ENCODE measurements at regions not wholly inside any gene's neighbourhood (a gene's known extent, or its start where the extent isn't known, plus 50 kb on each side); places are given as distances from the start of the nearest gene placed in this dataset.

DNA sequence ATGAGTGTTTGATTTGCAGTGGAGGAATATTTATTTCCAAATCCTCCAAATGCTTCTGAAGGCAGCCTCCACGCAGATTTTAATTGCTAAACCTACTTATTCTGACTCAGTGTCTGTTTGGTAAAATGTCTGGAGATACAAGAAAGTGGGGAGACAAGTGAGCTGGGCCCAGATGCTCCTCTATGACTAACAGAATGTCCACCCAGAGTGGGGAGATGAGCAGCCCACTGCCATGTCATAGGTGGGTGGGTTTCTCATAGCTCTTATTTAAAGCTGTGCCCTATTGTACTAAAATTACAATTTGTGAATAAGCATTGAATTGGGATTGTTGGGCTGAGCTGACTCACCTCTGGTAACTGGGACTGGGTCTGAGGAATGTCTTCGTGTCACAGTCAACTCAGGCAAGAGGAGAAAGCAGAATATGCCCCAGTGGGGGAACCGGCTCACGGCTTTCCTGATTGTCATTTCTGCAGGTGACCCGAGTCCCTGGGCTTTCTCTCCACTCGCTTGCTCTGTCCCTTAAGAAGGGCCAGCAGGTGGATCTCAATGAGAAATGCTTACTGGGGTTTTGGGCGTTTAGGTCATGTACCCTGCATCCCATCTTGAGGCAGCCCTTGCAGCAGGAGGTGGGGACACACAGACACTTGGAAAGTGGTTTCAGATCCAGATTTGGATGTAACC is 116.3 kb upstream of the SPRED2 start:
- TF ChIP-seq, protein P1, sequence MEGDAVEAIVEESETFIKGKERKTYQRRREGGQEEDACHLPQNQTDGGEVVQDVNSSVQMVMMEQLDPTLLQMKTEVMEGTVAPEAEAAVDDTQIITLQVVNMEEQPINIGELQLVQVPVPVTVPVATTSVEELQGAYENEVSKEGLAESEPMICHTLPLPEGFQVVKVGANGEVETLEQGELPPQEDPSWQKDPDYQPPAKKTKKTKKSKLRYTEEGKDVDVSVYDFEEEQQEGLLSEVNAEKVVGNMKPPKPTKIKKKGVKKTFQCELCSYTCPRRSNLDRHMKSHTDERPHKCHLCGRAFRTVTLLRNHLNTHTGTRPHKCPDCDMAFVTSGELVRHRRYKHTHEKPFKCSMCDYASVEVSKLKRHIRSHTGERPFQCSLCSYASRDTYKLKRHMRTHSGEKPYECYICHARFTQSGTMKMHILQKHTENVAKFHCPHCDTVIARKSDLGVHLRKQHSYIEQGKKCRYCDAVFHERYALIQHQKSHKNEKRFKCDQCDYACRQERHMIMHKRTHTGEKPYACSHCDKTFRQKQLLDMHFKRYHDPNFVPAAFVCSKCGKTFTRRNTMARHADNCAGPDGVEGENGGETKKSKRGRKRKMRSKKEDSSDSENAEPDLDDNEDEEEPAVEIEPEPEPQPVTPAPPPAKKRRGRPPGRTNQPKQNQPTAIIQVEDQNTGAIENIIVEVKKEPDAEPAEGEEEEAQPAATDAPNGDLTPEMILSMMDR (IDR thresholded peaks at IDR 0.05) = no peak
- TF ChIP-seq POLR2A (IDR thresholded peaks at IDR 0.05) = no peak
